SK-N-SH treated with all-trans-retinoic acid at 6 μM for 48 hours (cell line): ENCODE measurements at regions not wholly inside any gene's neighbourhood (a gene's known extent, or its start where the extent isn't known, plus 50 kb on each side); places are given as distances from the start of the nearest gene placed in this dataset.

Source experiments
- ESRRG ChIP-seq: fragments of 250-450 bp; sonication (Bioruptor Pico); IDR thresholded peaks from 2 replicates; pipeline ENCODE4 v1.6.1; 2021; ENCODE audit warnings: mild to moderate bottlenecking
- ISL1 ChIP-seq: fragments of 250-450 bp; sonication (Bioruptor Pico); IDR thresholded peaks from 2 replicates; pipeline ENCODE4 v2.1.2; 2022; ENCODE audit warnings: mild to moderate bottlenecking, moderate library complexity
- RARB ChIP-seq: fragments of 250-450 bp; sonication (Bioruptor Pico); IDR thresholded peaks from 2 replicates; pipeline ENCODE4 v1.8.0; 2021; ENCODE audit warnings: mild to moderate bottlenecking, moderate library complexity
- TOX ChIP-seq: fragments of 250-450 bp; sonication (Bioruptor Pico); IDR thresholded peaks from 2 replicates; pipeline ENCODE4 v1.8.0; 2021; ENCODE audit warnings: mild to moderate bottlenecking, moderate library complexity, borderline replicate concordance

- TF ChIP-seq RARB (CRISPR knock-in tag) (no peak), ESRRG (CRISPR knock-in tag) (no peak), TOX (CRISPR knock-in tag) (no peak), ISL1 (no peak)
These were observed 1927.3 kb downstream of the STIM2 start for GRCh38 chr4:28787947-28788346.
